ENCODE measurements at regions not wholly inside any gene's neighbourhood (a gene's known extent, or its start where the extent isn't known, plus 50 kb on each side); places are given as distances from the start of the nearest gene placed in this dataset.

DNA sequence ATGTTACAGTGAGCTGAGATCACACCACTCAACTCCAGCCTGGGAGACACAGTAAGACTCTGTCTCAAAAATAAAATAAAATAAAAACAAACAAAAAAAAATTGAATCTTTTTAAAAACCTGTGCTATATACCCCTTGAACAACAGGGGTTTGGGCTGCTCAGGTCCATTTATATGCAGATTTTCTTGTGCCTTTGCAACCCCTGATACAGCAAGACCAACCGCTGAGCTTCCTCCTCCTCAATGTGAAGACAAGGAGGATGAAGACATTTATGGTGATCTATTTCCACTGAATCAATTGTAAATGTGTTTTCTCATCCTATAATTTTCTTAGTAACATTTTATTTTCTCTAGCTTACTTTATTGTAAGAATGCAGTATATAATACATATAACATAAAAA is 831.0 kb upstream of the ARPP21 start:
- DNase-seq (ENCODE audit: low read depth, low spot score) = no peak

DNA sequence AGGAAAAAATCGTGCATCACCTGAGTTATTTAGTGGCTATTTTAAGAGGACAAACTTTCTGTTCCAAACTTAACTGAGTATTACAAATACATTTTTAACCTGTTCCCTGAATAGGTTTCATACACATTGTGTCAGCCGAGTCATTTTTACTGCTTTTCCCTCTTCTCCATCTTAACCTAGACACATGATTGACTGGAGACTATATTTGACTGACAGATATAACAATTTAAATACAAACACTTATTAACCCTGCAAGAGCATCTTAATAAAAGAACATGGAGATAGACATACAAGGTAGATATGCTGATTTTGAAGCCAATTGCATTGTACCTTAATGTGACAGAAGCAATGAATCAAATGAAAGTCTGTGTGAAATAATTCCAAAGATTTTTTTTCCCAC is 810.5 kb upstream of the ARPP21 start:
- TF ChIP-seq, protein P1, sequence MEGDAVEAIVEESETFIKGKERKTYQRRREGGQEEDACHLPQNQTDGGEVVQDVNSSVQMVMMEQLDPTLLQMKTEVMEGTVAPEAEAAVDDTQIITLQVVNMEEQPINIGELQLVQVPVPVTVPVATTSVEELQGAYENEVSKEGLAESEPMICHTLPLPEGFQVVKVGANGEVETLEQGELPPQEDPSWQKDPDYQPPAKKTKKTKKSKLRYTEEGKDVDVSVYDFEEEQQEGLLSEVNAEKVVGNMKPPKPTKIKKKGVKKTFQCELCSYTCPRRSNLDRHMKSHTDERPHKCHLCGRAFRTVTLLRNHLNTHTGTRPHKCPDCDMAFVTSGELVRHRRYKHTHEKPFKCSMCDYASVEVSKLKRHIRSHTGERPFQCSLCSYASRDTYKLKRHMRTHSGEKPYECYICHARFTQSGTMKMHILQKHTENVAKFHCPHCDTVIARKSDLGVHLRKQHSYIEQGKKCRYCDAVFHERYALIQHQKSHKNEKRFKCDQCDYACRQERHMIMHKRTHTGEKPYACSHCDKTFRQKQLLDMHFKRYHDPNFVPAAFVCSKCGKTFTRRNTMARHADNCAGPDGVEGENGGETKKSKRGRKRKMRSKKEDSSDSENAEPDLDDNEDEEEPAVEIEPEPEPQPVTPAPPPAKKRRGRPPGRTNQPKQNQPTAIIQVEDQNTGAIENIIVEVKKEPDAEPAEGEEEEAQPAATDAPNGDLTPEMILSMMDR (IDR thresholded peaks at IDR 0.05; ENCODE audit: low read depth, low read length) = no peak
- H3K4me3 ChIP-seq (ENCODE audit: low read depth, low read length) = no peak overlapping the region
- DNase-seq (ENCODE audit: low read depth, low spot score) = no peak

More for the DNA sequence above, 831.0 kb upstream of the ARPP21 start:
- no peak overlapping the region for H3K4me3 ChIP-seq (ENCODE audit: low read depth, low read length)
- TF ChIP-seq, protein P1 (IDR thresholded peaks at IDR 0.05; ENCODE audit: low read depth, low read length) = no peak
- in situ Hi-C loops (cut with HindIII; ENCODE audit: low sequenced_read_pairs) = no loop called here

DNA sequence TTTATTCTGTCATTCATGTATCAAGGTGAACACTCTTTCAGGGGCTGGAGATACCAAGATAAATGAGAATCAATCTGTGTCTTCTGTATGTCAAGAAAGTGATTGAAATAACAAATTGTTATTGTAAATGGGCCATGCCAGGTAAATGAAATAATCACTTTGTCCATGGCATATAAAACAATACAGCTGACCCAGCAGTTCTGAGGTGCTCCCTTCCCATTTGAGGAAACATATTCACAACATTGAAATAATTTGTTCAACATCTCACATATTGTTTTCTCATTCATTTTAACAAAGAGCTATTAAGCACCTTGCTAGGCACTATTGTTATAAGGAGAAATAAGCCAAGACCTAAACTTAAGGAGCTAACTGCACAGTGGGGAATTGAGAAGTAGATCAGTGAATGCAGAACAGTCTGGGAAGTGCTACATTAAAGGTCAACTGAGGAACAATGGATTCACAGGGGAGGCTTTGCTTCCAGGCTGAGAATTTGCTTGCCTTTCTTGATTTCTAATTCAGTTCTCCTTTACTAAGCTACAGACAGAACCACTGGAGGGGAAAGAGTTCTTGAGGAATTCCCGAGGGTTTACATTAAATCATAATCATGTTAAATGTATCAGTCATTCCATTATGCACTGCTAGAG is 806.3 kb upstream of the ARPP21 start:
- in situ Hi-C loops (cut with HindIII; ENCODE audit: low sequenced_read_pairs) = no loop called here
- TF ChIP-seq, protein P1 (IDR thresholded peaks at IDR 0.05; ENCODE audit: low read depth, low read length) = no peak
- DNase-seq (ENCODE audit: low read depth, low spot score) = no peak
- no peak overlapping the region for H3K4me3 ChIP-seq (ENCODE audit: low read depth, low read length)

More for the DNA sequence above, 810.5 kb upstream of the ARPP21 start:
- in situ Hi-C loops (cut with HindIII; ENCODE audit: low sequenced_read_pairs) = no loop called here

DNA sequence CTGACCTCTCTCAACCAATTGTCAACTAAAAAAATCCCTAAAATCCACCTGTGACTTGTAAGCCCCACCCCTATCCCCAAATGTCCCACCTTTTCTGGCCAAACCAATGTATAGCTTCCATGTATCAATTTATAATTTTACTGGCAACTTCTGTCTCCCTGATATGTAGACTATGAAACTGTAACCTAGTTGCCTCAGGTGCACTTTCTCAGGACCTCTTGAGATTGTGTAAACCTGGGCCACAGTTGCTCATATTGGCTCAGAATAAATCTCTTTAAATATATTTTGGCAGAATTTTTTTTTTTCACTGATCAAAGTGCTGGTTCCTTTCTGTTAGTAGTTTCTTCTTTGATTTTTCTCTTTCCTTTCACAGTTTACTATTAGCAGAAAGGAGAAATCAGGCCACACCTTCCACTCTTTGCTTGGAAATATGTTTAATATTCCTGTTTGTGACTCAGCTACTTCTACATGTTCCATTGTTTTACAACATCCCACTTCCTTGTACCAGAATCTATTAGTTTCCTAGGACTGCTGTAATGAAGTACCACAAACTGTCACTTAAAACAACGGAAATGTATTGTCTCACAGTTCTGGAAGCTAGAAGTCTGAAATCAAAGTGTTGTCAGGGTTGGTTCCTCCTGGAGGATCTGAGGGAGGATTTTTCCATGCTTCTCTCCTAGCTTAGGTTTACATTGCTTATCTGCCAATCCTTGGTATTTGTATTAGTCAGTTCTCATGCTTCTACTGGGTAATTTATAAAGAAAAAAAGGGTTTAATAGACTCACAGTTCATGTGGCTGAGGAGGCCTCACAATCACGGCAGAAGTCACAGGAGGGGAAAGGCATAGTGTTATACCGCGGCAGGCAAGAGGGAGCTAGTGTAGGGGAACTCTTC is 801.2 kb upstream of the ARPP21 start:
- TF ChIP-seq, protein P1 (IDR thresholded peaks at IDR 0.05; ENCODE audit: low read depth, low read length) = no peak
- peak; percentile 17 for DNase-seq (ENCODE audit: low read depth, low spot score)
- in situ Hi-C loops (cut with HindIII; ENCODE audit: low sequenced_read_pairs) = no loop called here
- no peak overlapping the region for H3K4me3 ChIP-seq (ENCODE audit: low read depth, low read length)

DNA sequence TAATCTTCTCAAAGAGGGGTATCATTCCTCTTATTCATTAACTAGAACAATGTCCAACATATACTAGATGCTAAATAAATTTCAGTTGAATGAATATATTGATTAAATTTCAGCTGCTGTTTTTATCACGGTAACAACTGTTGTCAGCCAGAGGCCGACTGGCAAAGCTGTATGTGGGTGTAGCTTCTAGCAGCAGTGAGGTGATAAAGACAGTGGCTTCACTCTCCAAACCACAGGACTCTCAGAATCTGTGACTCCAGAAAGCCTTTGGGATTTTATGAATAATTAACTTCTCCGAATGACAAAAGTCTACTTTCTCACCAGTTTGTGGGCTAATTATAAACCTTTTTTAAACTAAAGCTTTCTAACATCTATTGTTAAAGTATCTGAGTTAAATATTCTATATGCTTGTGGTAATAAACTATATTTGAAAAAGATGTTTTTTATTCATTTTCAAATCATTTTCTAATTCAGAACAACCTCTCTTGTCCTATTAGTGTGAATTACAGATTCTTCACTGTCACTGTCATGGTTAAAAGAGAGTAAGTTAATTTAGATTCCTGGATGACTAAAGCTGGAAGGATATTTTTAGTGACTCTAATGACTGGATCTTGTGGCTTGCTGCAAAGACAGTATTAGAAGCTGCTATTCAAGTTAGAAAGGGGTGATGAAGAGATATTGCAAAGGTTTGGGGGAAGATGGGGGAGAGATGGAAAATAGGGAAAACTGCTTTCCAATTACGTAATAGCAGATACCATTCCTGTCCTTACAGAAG is 796.4 kb upstream of the ARPP21 start:
- TF ChIP-seq, protein P1 (IDR thresholded peaks at IDR 0.05; ENCODE audit: low read depth, low read length) = no peak
- in situ Hi-C loops (cut with HindIII; ENCODE audit: low sequenced_read_pairs) = no loop called here
- peak; percentile 2 for DNase-seq (ENCODE audit: low read depth, low spot score)
- H3K4me3 ChIP-seq (ENCODE audit: low read depth, low read length) = no peak overlapping the region

- in situ Hi-C loops (cut with HindIII; ENCODE audit: low sequenced_read_pairs) = no loop called here
- DNase-seq (ENCODE audit: low read depth, low spot score) = no peak
- TF ChIP-seq, protein P1 (IDR thresholded peaks at IDR 0.05; ENCODE audit: low read depth, low read length) = no peak
- H3K4me3 ChIP-seq (ENCODE audit: low read depth, low read length) = no peak overlapping the region
Observed at GRCh38 chr3:34844323-34844620, 795.1 kb upstream of the ARPP21 start.
